ENCODE measurements at regions not wholly inside any gene's neighbourhood (a gene's known extent, or its start where the extent isn't known, plus 50 kb on each side); places are given as distances from the start of the nearest gene placed in this dataset.

- Histone ChIP-seq H3K79me2 (ENCODE audit: insufficient read depth, low read length) (no peaks in the 10 kb centered on the region), H3K9me3 (ENCODE audit: control insufficient read depth in 1 of 2, insufficient read depth in 1 of 2, low read depth in 1 of 2, low read length in 2 of 2) (no peaks in the 10 kb centered on the region), H4K20me1 (ENCODE audit: insufficient read depth) (no peaks in the 10 kb centered on the region), H3K4me3 (replicated peaks in 1 of 2; ENCODE audit: low read depth in 1 of 2, low read length in 2 of 2) (no peak overlapping the region), H3K27me3 (ENCODE audit: insufficient read depth, low read length) (no peaks in the 10 kb centered on the region), H2AFZ (ENCODE audit: low read depth, low read length, poor library complexity, severe bottlenecking) (peak overlapping the region; percentile 28), H3K9ac (ENCODE audit: low read length) (no peak overlapping the region), H3K36me3 (ENCODE audit: control insufficient read depth in 1 of 2, insufficient read depth in 2 of 2, low read length in 2 of 2) (no peaks in the 10 kb centered on the region), H3K4me1 (ENCODE audit: control insufficient read depth in 1 of 2, insufficient read depth in 2 of 2, low read length in 2 of 2) (peaks cover 0 to 4% of the 10 kb centered on the region in 2 experiments; a peak in 1 of 4 replicates), H3K9me2 (ENCODE audit: insufficient read depth) (no peaks in the 10 kb centered on the region), H3K27ac (ENCODE audit: low read depth, low read length) (no peak overlapping the region), H3K4me2 (ENCODE audit: low read length) (peak overlapping the region; percentile 1; the same call in 1 of the 2 replicates)
- ChIA-PET RAD21 (ENCODE audit: low non-redundant PET in 1 of 2, low total read pairs in 2 of 2, uncharacterized antibody in 2 of 2, unreplicated experiment in 2 of 2) (no interaction called here), CTCF (no interaction called here), POLR2A (no interaction called here)
- DNase-seq (ENCODE audit: low read depth, low spot score) (no peak), ATAC-seq (no peak)
- no TSS peak for BruUV-seq (replicated peaks)
- TF ChIP-seq ZBTB33 (IDR thresholded peaks at IDR 0.05; ENCODE audit: extremely low read depth, insufficient replicate concordance, low read length) (no peak), SP1 (IDR thresholded peaks at IDR 0.05; ENCODE audit: low read depth) (no peak), TCF7L2 (IDR thresholded peaks at IDR 0.05; ENCODE audit: borderline replicate concordance, extremely low read depth, insufficient read depth, insufficient read length) (no peak), POLR2AphosphoS5 (IDR thresholded peaks at IDR 0.05; ENCODE audit: low read depth, low read length) (no peak), YY1 (IDR thresholded peaks at IDR 0.05; ENCODE audit: extremely low read depth, insufficient replicate concordance, low read depth, low read length) (no peak), SIN3A (IDR thresholded peaks at IDR 0.05; ENCODE audit: low read depth) (no peak), CBX3 (IDR thresholded peaks at IDR 0.05; ENCODE audit: low read depth) (no peak), EZH2phosphoT487 (IDR thresholded peaks at IDR 0.05; ENCODE audit: borderline replicate concordance) (no peak), JUND (IDR thresholded peaks at IDR 0.05) (no peak), CTCF (IDR thresholded peaks at IDR 0.05 in 2 of 3, conservative IDR thresholded peaks at IDR 0.05 in 1 of 3; ENCODE audit: borderline replicate concordance in 1 of 3, insufficient read depth in 1 of 3, low read depth in 2 of 3, low read length in 2 of 3) (no peak), ELF1 (IDR thresholded peaks at IDR 0.05; ENCODE audit: borderline replicate concordance, low read depth) (no peak), POLR2A (IDR thresholded peaks at IDR 0.05; ENCODE audit: borderline replicate concordance, extremely low read depth, insufficient read depth, insufficient read length) (no peak), SRF (IDR thresholded peaks at IDR 0.05; ENCODE audit: low read depth) (no peak), ZNF274 (IDR thresholded peaks at IDR 0.05; ENCODE audit: low read depth, low read length) (no peak), RAD21 (IDR thresholded peaks at IDR 0.05; ENCODE audit: low read depth) (no peak)
- TF ChIP-seq, protein P1, sequence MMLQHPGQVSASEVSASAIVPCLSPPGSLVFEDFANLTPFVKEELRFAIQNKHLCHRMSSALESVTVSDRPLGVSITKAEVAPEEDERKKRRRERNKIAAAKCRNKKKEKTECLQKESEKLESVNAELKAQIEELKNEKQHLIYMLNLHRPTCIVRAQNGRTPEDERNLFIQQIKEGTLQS (IDR thresholded peaks at IDR 0.05): no peak
- TF ChIP-seq, protein P2, sequence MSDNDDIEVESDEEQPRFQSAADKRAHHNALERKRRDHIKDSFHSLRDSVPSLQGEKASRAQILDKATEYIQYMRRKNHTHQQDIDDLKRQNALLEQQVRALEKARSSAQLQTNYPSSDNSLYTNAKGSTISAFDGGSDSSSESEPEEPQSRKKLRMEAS (IDR thresholded peaks at IDR 0.05): no peak
- TF ChIP-seq, protein P3, sequence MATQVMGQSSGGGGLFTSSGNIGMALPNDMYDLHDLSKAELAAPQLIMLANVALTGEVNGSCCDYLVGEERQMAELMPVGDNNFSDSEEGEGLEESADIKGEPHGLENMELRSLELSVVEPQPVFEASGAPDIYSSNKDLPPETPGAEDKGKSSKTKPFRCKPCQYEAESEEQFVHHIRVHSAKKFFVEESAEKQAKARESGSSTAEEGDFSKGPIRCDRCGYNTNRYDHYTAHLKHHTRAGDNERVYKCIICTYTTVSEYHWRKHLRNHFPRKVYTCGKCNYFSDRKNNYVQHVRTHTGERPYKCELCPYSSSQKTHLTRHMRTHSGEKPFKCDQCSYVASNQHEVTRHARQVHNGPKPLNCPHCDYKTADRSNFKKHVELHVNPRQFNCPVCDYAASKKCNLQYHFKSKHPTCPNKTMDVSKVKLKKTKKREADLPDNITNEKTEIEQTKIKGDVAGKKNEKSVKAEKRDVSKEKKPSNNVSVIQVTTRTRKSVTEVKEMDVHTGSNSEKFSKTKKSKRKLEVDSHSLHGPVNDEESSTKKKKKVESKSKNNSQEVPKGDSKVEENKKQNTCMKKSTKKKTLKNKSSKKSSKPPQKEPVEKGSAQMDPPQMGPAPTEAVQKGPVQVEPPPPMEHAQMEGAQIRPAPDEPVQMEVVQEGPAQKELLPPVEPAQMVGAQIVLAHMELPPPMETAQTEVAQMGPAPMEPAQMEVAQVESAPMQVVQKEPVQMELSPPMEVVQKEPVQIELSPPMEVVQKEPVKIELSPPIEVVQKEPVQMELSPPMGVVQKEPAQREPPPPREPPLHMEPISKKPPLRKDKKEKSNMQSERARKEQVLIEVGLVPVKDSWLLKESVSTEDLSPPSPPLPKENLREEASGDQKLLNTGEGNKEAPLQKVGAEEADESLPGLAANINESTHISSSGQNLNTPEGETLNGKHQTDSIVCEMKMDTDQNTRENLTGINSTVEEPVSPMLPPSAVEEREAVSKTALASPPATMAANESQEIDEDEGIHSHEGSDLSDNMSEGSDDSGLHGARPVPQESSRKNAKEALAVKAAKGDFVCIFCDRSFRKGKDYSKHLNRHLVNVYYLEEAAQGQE (IDR thresholded peaks at IDR 0.05; ENCODE audit: low read depth): no peak
- intact Hi-C loops (cut with micrococcal nuclease): no loop called here
Observed at GRCh38 chr4:156685308-156685707, 286.3 kb downstream of the PDGFC start.

Measured in HCT116 (cell line).